ENCODE measurements at regions not wholly inside any gene's neighbourhood (a gene's known extent, or its start where the extent isn't known, plus 50 kb on each side); places are given as distances from the start of the nearest gene placed in this dataset.

DNA sequence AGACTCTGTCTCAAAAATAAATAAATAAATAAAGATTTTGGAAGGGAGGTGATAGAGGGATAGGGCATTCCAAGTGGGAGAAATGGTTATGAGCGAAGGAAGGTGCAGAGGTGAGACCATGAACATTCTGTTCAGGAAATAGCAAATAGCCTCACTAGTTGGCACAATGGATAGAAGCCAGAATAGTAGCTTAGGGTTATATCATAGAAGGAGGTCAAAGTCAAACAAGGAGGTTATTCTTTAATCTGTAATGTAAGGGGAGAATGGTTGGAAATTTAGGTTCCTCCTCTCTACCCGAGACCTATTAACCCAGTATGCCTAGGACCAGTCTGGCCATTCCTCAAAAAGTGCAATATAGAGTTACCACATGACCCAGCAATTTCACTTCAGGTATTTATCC lies 275.8 kb downstream of the MN1 start:
- Mint-ChIP-seq H3K27ac (no peak overlapping the region), H3K27me3 (ENCODE audit: low read depth) (peaks cover 14% of the 10 kb centered on the region), H3K4me3 (no peak overlapping the region), H3K4me1 (peaks cover 6 to 9% of the 10 kb centered on the region in 2 experiments; a peak in 2 of 4 replicates), H3K36me3 (ENCODE audit: insufficient read depth in 1 of 3, low read depth in 3 of 3) (no peaks in the 10 kb centered on the region; a peak in 1 of 7 replicates), H3K9me3 (no peaks in the 10 kb centered on the region)
- Histone ChIP-seq H3K14ac (ENCODE audit: insufficient read depth, low read length) (no peak overlapping the region), H2BK12ac (ENCODE audit: insufficient read length, low read depth, low read length) (no peak overlapping the region), H3K79me2 (ENCODE audit: insufficient read depth, low read length) (no peaks in the 10 kb centered on the region; the same call in 1 of the 2 replicates), H3K18ac (ENCODE audit: insufficient read length, low read depth, low read length) (no peak overlapping the region), H4K5ac (ENCODE audit: insufficient read length, low read depth, low read length) (no peak overlapping the region), H2BK5ac (ENCODE audit: insufficient read length, low read length) (no peak overlapping the region), H3K4me1 (ENCODE audit: insufficient read depth, low read length) (no peaks in the 10 kb centered on the region), H3K4me2 (ENCODE audit: insufficient read depth, insufficient read length, low read length) (no peak overlapping the region), H4K8ac (replicated peaks; ENCODE audit: insufficient read length, low read depth, low read length) (no peak overlapping the region), H4K91ac (ENCODE audit: insufficient read length, low read depth, low read length) (no peak overlapping the region), H4K20me1 (ENCODE audit: control insufficient read depth, insufficient read depth, insufficient read length) (no peaks in the 10 kb centered on the region), H3T11ph (ENCODE audit: low read length) (no peak overlapping the region), H2BK20ac (ENCODE audit: low read depth, low read length, poor library complexity, severe bottlenecking) (no peak overlapping the region), H3K23me2 (ENCODE audit: insufficient read length, low read depth, low read length, poor library complexity, severe bottlenecking) (no peaks in the 10 kb centered on the region), H2AFZ (ENCODE audit: low read length) (no peak overlapping the region), H3K9me3 (ENCODE audit: control insufficient read depth, low read depth, low read length) (no peaks in the 10 kb centered on the region), H3K23ac (ENCODE audit: insufficient read length, low read depth, low read length) (no peak overlapping the region), H3K79me1 (ENCODE audit: insufficient read depth, low read depth, low read length, poor library complexity, severe bottlenecking) (no peaks in the 10 kb centered on the region), H3K4ac (ENCODE audit: low read depth, low read length) (no peak overlapping the region), H2AK5ac (ENCODE audit: insufficient read length, low read length) (no peak overlapping the region), H3K27me3 (ENCODE audit: insufficient read depth, low read length) (no peaks in the 10 kb centered on the region), H2BK15ac (ENCODE audit: low read depth, low read length) (no peak overlapping the region), H3K27ac (ENCODE audit: insufficient read length, low read depth, low read length) (no peak overlapping the region), H2BK120ac (ENCODE audit: low read depth, low read length, poor library complexity, severe bottlenecking) (no peak overlapping the region), H3K9ac (ENCODE audit: extremely low read depth, insufficient read length, low read length) (no peak overlapping the region), H3K56ac (ENCODE audit: insufficient read length, low read depth, low read length) (no peak overlapping the region)
- no peak for DNase-seq
- TF ChIP-seq, protein P1, sequence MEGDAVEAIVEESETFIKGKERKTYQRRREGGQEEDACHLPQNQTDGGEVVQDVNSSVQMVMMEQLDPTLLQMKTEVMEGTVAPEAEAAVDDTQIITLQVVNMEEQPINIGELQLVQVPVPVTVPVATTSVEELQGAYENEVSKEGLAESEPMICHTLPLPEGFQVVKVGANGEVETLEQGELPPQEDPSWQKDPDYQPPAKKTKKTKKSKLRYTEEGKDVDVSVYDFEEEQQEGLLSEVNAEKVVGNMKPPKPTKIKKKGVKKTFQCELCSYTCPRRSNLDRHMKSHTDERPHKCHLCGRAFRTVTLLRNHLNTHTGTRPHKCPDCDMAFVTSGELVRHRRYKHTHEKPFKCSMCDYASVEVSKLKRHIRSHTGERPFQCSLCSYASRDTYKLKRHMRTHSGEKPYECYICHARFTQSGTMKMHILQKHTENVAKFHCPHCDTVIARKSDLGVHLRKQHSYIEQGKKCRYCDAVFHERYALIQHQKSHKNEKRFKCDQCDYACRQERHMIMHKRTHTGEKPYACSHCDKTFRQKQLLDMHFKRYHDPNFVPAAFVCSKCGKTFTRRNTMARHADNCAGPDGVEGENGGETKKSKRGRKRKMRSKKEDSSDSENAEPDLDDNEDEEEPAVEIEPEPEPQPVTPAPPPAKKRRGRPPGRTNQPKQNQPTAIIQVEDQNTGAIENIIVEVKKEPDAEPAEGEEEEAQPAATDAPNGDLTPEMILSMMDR (conservative IDR thresholded peaks at IDR 0.05) = no peak
- WGBS (ENCODE audit: extremely low coverage, insufficient read length, low lambda C conversion rate) = 100% methylated on average over 1 of the region's 2 CpGs
